Ishikawa (cell line): ENCODE measurements at regions not wholly inside any gene's neighbourhood (a gene's known extent, or its start where the extent isn't known, plus 50 kb on each side); places are given as distances from the start of the nearest gene placed in this dataset.

Experiments used
- CEBPB ChIP-seq: IDR thresholded peaks from 2 replicates; pipeline ENCODE4 v1.6.1; 2012
- CREB1 ChIP-seq: IDR thresholded peaks from 2 replicates; pipeline ENCODE4 v1.6.1; 2012; ENCODE audit warnings: low read depth
- EGR1 ChIP-seq: IDR thresholded peaks from 2 replicates; pipeline ENCODE4 v1.6.1; 2012
- FOXM1 ChIP-seq: IDR thresholded peaks from 2 replicates; pipeline ENCODE4 v1.6.1; 2012; ENCODE audit warnings: low read depth, borderline replicate concordance
- MAX ChIP-seq: IDR thresholded peaks from 2 replicates; pipeline ENCODE4 v1.6.1; 2012
- RAD21 ChIP-seq: IDR thresholded peaks from 2 replicates; pipeline ENCODE4 v1.6.1; 2012; ENCODE audit warnings: low read depth
- REST ChIP-seq: IDR thresholded peaks from 2 replicates; pipeline ENCODE4 v1.6.1; 2012; ENCODE audit warnings: low read depth, mild to moderate bottlenecking
- TAF1 ChIP-seq: IDR thresholded peaks from 2 replicates; pipeline ENCODE4 v1.6.1; 2012; ENCODE audit warnings: low read depth, mild to moderate bottlenecking
- TEAD4 ChIP-seq: IDR thresholded peaks from 2 replicates; pipeline ENCODE4 v1.6.1; 2012

- TF ChIP-seq MAX (no peak), TEAD4 (no peak), CEBPB (no peak), TAF1 (no peak), RAD21 (no peak), CREB1 (no peak), REST (no peak), FOXM1 (no peak), EGR1 (no peak)
Observed at GRCh38 chr3:107289354-107289753, 87.9 kb upstream of the CCDC54 start.
